ENCODE measurements at regions not wholly inside any gene's neighbourhood (a gene's known extent, or its start where the extent isn't known, plus 50 kb on each side); places are given as distances from the start of the nearest gene placed in this dataset.
"Not testable (repeated sequence)": the region's sequence is repeated elsewhere in the genome, so short reads cannot be mapped to it uniquely, and the experiment has no call there.

DNA sequence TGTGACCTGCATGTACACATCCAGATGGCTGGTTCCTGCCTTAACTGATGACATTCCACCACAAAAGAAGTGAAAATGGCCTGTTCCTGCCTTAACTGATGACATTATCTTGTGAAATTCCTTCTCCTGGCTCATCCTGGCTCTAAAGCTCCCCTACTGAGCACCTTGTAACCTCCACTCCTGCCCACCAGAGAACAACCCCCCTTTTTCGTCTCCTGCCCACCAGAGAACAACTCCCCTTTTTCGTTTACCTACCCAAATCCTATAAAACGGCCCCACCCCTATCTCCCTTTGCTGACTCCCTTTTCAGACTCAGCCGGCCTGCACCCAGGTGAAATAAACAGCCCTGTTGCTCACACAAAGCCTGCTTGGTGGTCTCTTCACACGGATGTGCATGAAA is 212.2 kb downstream of the KITLG start:
- DNase-seq: not testable (repeated sequence)

GRCh38 chr12:88371416-88372183 is 208.7 kb downstream of the KITLG start:
- DNase-seq: no peak

- no peak for DNase-seq
Observed at GRCh38 chr12:88375306-88376305, 204.7 kb downstream of the KITLG start.

DNA sequence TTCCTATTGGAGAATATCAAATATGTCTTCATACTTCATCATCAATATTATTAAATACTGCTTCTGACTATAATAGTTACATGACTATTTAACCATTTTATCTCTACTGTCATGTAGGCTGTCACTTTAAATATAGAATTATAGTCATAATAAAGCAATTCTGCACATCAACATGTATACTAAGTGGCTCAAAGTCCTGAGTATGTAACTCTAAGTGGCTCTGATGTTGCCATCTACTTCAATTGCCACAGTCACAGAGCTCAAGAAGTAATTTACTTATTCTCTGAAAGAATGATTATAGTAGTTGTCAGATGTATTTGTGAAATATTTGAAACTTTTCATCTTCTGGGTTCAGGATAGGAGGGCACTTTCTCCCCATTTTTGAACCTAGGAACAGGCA is 202.3 kb downstream of the KITLG start:
- DNase-seq: no peak

DNA sequence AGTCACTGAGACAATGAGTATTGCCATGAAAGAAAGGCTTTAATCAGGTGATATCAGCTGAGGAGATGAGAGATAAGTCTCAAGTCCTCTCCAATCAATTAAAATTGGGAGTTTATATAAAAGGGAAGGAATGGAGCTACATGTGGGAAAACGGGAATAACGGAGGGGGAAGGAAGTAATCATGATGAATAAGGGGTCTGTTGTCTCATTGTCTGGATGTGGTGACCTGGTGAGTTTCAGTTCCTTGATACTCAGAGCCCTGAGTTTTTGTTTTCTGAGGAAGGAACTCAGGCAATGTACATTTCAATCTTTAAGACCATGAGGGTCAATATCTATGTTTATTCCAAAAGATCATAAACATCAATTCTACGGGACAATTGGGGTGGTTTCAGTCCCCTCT is 198.8 kb downstream of the KITLG start:
- DNase-seq: no peak

DNA sequence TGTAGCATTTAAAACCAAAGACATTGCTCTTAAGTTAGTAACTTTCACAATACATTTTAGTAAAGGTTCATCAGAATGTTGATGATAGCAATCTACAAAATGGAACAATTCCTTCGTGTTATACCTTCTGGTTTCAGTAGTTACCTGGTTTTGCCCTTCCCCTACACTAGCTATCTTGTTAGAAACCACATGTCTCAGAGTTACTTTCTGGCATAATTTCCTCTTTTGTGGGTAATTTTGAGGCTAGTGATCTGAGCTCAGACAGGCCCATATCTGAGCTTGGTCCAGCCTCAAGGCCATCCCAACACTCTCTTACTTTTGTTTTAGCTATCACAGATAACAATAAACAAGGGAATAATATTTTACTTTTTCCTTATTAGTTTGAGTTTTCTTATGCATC is 196.9 kb downstream of the KITLG start:
- DNase-seq: no peak

DNA sequence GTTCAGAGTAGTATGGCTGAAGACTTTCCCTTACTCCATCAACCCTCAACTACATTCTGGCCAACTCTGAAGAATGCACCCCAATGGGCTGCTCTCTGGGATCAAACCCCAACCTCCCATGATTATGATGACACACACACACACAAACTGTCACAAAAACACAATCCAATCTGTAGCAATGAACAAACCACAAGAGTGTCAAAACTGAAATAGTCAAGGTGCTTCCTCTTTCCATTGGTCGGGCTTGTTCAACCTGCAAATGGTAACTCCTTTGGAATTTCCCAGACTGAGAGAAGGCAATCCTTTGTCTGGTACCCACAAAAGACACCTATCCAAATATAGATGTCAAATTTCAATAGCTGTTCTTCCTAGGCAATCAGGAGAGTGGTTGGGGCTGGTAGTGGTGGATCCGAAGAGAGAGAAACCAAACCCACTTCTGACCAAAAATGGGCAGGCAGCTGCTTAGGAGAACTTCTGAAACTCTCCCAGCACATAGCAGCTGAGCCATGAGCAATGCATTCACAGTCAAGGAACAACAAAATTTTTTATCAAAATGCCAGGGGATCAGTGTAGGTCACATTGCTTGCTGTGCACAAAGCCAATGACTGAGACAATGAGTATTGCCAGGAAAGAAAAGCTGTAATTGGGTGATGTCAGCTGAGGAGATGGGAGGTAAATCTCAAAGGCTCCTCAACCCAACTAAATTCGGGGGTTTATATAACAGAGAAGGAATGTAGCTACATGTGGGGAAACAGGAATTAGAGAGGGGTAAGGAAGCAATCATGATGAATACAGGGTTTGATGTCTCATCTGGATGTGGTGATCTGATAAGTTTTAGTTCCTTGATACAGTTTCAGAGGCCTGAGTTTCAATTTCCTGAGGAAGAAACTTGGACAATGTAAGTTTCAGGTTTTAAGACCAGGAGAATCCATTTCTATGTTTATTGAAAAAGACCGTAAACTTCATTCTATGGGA is 191.4 kb downstream of the KITLG start:
- DNase-seq: no peak

DNA sequence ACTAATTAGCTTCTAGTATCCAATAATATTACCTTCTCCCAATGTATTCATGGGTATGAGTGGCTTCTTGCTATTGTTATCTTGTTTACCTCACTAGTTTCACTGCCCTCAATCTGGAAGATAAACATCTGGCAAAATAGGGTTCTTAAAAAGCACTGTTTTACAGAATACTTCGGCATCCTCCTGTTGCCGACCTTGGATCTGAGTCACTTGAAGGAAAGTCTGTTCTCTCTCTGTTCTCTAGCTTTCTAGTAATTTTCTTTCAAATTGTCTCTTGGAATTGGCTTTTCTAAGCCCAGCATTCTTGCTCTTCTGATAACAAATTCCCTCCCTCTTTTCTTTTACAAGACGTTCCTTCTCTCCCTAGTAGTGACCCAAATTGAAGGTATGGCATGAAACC is 189.5 kb downstream of the KITLG start:
- no peak for DNase-seq

- DNase-seq: peak; percentile 39
Observed at GRCh38 chr12:88391556-88391955, 188.7 kb downstream of the KITLG start.

GRCh38 chr12:88393017-88393767 is 187.1 kb downstream of the KITLG start:
- DNase-seq: no peak

GRCh38 chr12:88398031-88398430 is 182.2 kb downstream of the KITLG start:
- peak; percentile 68 for DNase-seq

GRCh38 chr12:88399811-88400210 is 180.5 kb downstream of the KITLG start:
- no peak for DNase-seq

- DNase-seq: no peak
Observed at GRCh38 chr12:88400302-88400701, 180.0 kb downstream of the KITLG start.

DNA sequence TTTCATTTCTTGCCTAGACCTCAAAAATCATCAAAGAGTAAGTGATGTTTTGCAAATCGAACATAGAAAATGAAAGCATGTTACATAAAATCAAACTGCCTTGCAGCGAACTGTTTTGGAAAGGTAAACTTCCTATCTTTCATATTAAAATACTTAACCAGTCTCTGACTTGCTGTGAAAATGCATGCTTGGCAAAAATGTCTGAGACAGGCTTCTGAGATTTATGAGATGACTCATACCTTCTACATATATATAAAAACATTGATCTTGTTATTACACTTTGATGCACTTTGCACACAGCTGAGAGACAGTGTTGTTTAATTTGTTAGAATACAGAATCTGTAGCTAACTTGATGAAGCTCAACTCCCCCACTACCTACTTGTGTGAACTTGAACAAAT is 179.1 kb downstream of the KITLG start:
- DNase-seq: no peak

DNA sequence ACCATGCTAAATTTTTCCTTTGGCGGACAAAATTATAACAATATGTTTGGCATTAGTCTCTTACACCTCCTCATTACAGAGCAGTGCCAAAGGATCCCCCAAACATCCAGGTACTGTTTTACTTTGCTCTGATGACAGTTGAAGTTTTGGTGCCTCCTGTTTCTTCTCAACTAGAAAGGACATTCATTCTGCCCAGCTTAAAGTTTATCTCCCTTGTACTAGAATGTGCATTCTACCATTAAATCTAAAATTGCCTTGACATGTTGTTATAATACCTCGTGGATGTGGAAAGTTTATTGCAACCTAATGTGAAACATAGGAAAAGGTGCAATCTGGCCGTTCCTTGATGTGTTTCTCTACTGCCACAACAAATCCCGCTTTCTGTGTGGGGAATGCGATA is 173.4 kb downstream of the KITLG start:
- no peak for DNase-seq

DNA sequence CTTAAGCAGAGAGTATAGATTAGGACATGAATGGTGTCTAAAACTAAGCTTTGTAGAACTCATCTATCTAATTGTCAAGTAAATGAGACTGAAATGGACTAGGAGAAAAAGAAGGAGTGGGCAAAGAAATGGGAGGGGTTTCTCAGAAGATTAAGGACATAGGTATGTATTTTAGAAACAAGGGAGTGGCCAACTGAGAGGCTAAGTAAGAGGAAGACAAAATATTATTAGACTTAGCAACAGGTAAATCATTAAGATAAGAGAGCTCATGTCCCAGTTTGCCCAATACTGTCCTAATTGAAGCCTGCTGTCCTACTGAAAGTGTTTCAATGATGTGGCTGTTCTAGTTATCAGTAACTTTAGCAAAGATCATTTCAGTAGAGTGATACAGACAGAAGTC is 171.4 kb downstream of the KITLG start:
- DNase-seq: no peak

GRCh38 chr12:88409257-88409656 is 171.0 kb downstream of the KITLG start:
- DNase-seq: no peak

- DNase-seq: peak; percentile 11
Observed at GRCh38 chr12:88411689-88412088, 168.6 kb downstream of the KITLG start.

GRCh38 chr12:88413646-88414045 is 166.6 kb downstream of the KITLG start:
- DNase-seq: peak; percentile 57

GRCh38 chr12:88416155-88416554 is 164.1 kb downstream of the KITLG start:
- no peak for DNase-seq

GRCh38 chr12:88416786-88417185 is 163.5 kb downstream of the KITLG start:
- no peak for DNase-seq
